ENCODE measurements at regions not wholly inside any gene's neighbourhood (a gene's known extent, or its start where the extent isn't known, plus 50 kb on each side); places are given as distances from the start of the nearest gene placed in this dataset.
"Not testable (repeated sequence)": the region's sequence is repeated elsewhere in the genome, so short reads cannot be mapped to it uniquely, and the experiment has no call there.

DNA sequence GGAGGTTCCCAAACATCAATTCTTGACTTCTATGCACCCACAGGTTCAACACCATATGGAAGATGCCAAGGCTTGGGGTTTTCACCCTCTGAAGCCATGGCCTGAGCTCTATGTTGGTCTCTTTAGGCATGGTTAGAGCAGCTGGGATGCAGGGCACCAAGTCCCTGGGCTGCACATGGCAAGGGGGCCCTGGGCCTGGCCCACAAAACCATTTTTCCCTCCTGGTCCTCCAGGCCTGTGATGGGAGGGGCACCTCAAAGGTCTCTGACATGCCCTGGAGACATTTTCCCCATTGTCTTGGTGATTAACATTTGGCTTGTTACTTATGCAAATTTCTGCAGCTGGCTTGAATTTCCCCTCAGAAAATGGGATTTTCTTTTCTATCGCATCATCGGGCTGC, 480.5 kb upstream of the IRAK1BP1 start:
- H3K4me3 ChIP-seq (ENCODE audit: low read depth, low read length); POLR2A ChIA-PET; H3K36me3 ChIP-seq (ENCODE audit: control insufficient read depth in 2 of 2, insufficient read depth in 1 of 2, low read length in 2 of 2); H3K27ac ChIP-seq (ENCODE audit: extremely low read depth, low read depth, low read length); CTCF ChIA-PET; H3K4me1 ChIP-seq (ENCODE audit: control insufficient read depth, insufficient read depth, low read length); H3K9me3 ChIP-seq (ENCODE audit: control insufficient read depth, insufficient read depth, low read depth, low read length): not testable (repeated sequence)
- peak; percentile 96 for TF ChIP-seq ZNF585B (tag by site-specific recombination; IDR thresholded peaks at IDR 0.05)

GRCh38 chr6:78390066-78390465, 477.3 kb upstream of the IRAK1BP1 start:
- Histone ChIP-seq H3K4me3 (ENCODE audit: low read depth, low read length) (no peak overlapping the region), H3K36me3 (ENCODE audit: control insufficient read depth in 2 of 2, insufficient read depth in 1 of 2, low read length in 2 of 2) (no peaks in the 10 kb centered on the region), H3K4me1 (ENCODE audit: control insufficient read depth, insufficient read depth, low read length) (no peaks in the 10 kb centered on the region), H3K9me3 (ENCODE audit: control insufficient read depth, insufficient read depth, low read depth, low read length) (no peaks in the 10 kb centered on the region), H3K27ac (ENCODE audit: extremely low read depth, low read depth, low read length) (no peak overlapping the region)
- TF ChIP-seq ZNF654 (tag by site-specific recombination; IDR thresholded peaks at IDR 0.05; ENCODE audit: low read depth) (no peak), TCF7L2 (IDR thresholded peaks at IDR 0.05; ENCODE audit: borderline replicate concordance, low read depth, low read length) (no peak), ZNF501 (tag by site-specific recombination; IDR thresholded peaks at IDR 0.05) (no peak), PRDM1 (tag by site-specific recombination; IDR thresholded peaks at IDR 0.05) (no peak), ZNF140 (tag by site-specific recombination; IDR thresholded peaks at IDR 0.05) (no peak), ZNF776 (tag by site-specific recombination; IDR thresholded peaks at IDR 0.05; ENCODE audit: borderline replicate concordance) (no peak), ZNF514 (tag by site-specific recombination; IDR thresholded peaks at IDR 0.05) (no peak), ZNF146 (tag by site-specific recombination; IDR thresholded peaks at IDR 0.05) (no peak), ZNF280C (tag by site-specific recombination; IDR thresholded peaks at IDR 0.05) (no peak), SP3 (tag by site-specific recombination; IDR thresholded peaks at IDR 0.05) (no peak), ZNF23 (tag by site-specific recombination; IDR thresholded peaks at IDR 0.05; ENCODE audit: borderline replicate concordance) (no peak), ZNF433 (tag by site-specific recombination; IDR thresholded peaks at IDR 0.05; ENCODE audit: low read depth) (no peak), ZNF768 (tag by site-specific recombination; IDR thresholded peaks at IDR 0.05) (no peak), ZNF473 (tag by site-specific recombination; IDR thresholded peaks at IDR 0.05) (no peak), IKZF3 (tag by site-specific recombination; IDR thresholded peaks at IDR 0.05) (no peak)
- TF ChIP-seq, protein P1, sequence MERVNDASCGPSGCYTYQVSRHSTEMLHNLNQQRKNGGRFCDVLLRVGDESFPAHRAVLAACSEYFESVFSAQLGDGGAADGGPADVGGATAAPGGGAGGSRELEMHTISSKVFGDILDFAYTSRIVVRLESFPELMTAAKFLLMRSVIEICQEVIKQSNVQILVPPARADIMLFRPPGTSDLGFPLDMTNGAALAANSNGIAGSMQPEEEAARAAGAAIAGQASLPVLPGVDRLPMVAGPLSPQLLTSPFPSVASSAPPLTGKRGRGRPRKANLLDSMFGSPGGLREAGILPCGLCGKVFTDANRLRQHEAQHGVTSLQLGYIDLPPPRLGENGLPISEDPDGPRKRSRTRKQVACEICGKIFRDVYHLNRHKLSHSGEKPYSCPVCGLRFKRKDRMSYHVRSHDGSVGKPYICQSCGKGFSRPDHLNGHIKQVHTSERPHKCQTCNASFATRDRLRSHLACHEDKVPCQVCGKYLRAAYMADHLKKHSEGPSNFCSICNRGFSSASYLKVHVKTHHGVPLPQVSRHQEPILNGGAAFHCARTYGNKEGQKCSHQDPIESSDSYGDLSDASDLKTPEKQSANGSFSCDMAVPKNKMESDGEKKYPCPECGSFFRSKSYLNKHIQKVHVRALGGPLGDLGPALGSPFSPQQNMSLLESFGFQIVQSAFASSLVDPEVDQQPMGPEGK (tag by site-specific recombination; IDR thresholded peaks at IDR 0.05): no peak
- TF ChIP-seq, protein P2, sequence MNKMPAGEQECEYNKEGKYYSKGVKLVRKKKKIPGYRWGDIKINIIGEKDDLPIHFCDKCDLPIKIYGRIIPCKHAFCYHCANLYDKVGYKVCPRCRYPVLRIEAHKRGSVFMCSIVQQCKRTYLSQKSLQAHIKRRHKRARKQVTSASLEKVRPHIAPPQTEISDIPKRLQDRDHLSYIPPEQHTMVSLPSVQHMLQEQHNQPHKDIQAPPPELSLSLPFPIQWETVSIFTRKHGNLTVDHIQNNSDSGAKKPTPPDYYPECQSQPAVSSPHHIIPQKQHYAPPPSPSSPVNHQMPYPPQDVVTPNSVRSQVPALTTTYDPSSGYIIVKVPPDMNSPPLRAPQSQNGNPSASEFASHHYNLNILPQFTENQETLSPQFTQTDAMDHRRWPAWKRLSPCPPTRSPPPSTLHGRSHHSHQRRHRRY (tag by site-specific recombination; IDR thresholded peaks at IDR 0.05): no peak
- TF ChIP-seq, protein P3, sequence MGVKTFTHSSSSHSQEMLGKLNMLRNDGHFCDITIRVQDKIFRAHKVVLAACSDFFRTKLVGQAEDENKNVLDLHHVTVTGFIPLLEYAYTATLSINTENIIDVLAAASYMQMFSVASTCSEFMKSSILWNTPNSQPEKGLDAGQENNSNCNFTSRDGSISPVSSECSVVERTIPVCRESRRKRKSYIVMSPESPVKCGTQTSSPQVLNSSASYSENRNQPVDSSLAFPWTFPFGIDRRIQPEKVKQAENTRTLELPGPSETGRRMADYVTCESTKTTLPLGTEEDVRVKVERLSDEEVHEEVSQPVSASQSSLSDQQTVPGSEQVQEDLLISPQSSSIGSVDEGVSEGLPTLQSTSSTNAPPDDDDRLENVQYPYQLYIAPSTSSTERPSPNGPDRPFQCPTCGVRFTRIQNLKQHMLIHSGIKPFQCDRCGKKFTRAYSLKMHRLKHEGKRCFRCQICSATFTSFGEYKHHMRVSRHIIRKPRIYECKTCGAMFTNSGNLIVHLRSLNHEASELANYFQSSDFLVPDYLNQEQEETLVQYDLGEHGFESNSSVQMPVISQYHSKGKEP (tag by site-specific recombination; IDR thresholded peaks at IDR 0.05): no peak
- TF ChIP-seq, protein P4, sequence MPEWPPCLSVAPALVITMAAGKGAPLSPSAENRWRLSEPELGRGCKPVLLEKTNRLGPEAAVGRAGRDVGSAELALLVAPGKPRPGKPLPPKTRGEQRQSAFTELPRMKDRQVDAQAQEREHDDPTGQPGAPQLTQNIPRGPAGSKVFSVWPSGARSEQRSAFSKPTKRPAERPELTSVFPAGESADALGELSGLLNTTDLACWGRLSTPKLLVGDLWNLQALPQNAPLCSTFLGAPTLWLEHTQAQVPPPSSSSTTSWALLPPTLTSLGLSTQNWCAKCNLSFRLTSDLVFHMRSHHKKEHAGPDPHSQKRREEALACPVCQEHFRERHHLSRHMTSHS (tag by site-specific recombination; IDR thresholded peaks at IDR 0.05): no peak
- CTCF ChIA-PET: no interaction called here
- POLR2A ChIA-PET: no interaction called here

Measured in HEK293 (cell line).